Karpas-422 (cell line): ENCODE measurements at regions not wholly inside any gene's neighbourhood (a gene's known extent, or its start where the extent isn't known, plus 50 kb on each side); places are given as distances from the start of the nearest gene placed in this dataset.

ENCODE experiments used
- DNase-seq: peaks from one replicate; pipeline ENCODE4 v3.0.0-alpha.2; 2015
- H2AFZ ChIP-seq: fragments of 200-600 bp; sonication (generic); 2 replicates; pipeline ENCODE4 v1.6.1; 2014; ENCODE audit warnings: antibody characterized with exemption, low read length, mixed read lengths
- H3K27ac ChIP-seq: fragments of 200-600 bp; sonication (generic); 2 replicates; pipeline ENCODE4 v1.5.1; 2014; ENCODE audit warnings: mild to moderate bottlenecking, low read length, moderate library complexity
- H3K27me3 ChIP-seq: fragments of 200-600 bp; sonication (generic); 2 replicates; pipeline ENCODE4 v1.6.1; 2014; ENCODE audit warnings: low read length, mixed read lengths
- H3K36me3 ChIP-seq: fragments of 200-600 bp; sonication (generic); 2 replicates; pipeline ENCODE4 v1.6.1; 2014; ENCODE audit warnings: low read length, mixed read lengths; ENCODE audit not compliant: insufficient read depth
- H3K4me1 ChIP-seq: fragments of 200-600 bp; sonication (generic); 2 replicates; pipeline ENCODE4 v1.6.1; 2014; ENCODE audit warnings: mild to moderate bottlenecking, low read length, mixed read lengths
- H3K4me2 ChIP-seq: fragments of 200-600 bp; sonication (generic); 2 replicates; pipeline ENCODE4 v1.6.1; 2014; ENCODE audit warnings: low read length, low read depth, mild to moderate bottlenecking; ENCODE audit not compliant: poor library complexity, severe bottlenecking
- H3K4me3 ChIP-seq: fragments of 200-600 bp; sonication (generic); 2 replicates; pipeline ENCODE4 v1.5.1; 2014; ENCODE audit warnings: mild to moderate bottlenecking, antibody characterized with exemption, low read length, mixed read lengths
- H3K79me2 ChIP-seq: fragments of 200-600 bp; sonication (generic); 2 replicates; pipeline ENCODE4 v1.6.1; 2014; ENCODE audit warnings: mild to moderate bottlenecking, low read length, mixed read lengths
- H3K9ac ChIP-seq: fragments of 200-600 bp; sonication (generic); 2 replicates; pipeline ENCODE4 v1.6.0; 2014; ENCODE audit warnings: low read length
- H3K9me2 ChIP-seq: fragments of 200-600 bp; sonication (generic), shearing (Covaris generic); replicated peaks from 2 replicates; pipeline ENCODE4 v1.6.0; 2014; ENCODE audit warnings: mild to moderate bottlenecking, low read length, moderate library complexity; ENCODE audit not compliant: insufficient read depth
- H3K9me3 ChIP-seq: fragments of 300-700, 200-600 bp; sonication (generic); 2 replicates; pipeline ENCODE4 v1.6.1; 2014; ENCODE audit warnings: low read length, mixed read lengths
- H4K20me1 ChIP-seq: fragments of 200-600 bp; sonication (generic); 2 replicates; pipeline ENCODE4 v1.6.1; 2014; ENCODE audit warnings: mild to moderate bottlenecking, antibody characterized with exemption, low read length, low read depth; ENCODE audit not compliant: insufficient read depth

DNA sequence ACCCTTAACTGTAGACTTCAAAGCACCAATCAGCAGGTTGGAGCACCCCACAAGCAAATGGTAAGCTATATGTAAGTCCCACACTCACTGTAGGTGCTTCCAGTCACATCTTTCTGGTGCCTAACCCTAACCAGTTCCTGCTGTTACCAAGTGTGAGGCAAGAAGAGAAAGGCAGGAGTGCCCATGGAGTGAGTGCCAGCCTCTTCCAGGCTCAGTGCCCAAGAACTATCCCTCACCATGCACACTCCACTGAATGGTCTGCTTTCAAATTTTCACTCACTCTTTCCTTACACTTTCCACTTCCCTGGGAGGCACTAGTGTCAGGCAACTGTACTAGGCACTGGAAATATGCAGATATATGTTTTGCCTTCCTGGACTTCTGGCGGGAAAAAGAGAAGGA, 62.2 kb upstream of the ZDHHC17 start:
- no peak overlapping the region for H2AFZ ChIP-seq
- H3K27me3 ChIP-seq: no peaks in the 10 kb centered on the region
- H3K79me2 ChIP-seq: no peaks in the 10 kb centered on the region
- no peak overlapping the region for H3K4me2 ChIP-seq
- H3K9me2 ChIP-seq: no peaks in the 10 kb centered on the region
- no peaks in the 10 kb centered on the region for H3K36me3 ChIP-seq
- H3K4me3 ChIP-seq: no peak overlapping the region
- H3K9ac ChIP-seq: no peak overlapping the region
- H3K9me3 ChIP-seq: no peaks in the 10 kb centered on the region
- H3K4me1 ChIP-seq: peaks cover 4% of the 10 kb centered on the region
- no peak overlapping the region for H3K27ac ChIP-seq
- H4K20me1 ChIP-seq: no peaks in the 10 kb centered on the region
- DNase-seq: no peak

DNA sequence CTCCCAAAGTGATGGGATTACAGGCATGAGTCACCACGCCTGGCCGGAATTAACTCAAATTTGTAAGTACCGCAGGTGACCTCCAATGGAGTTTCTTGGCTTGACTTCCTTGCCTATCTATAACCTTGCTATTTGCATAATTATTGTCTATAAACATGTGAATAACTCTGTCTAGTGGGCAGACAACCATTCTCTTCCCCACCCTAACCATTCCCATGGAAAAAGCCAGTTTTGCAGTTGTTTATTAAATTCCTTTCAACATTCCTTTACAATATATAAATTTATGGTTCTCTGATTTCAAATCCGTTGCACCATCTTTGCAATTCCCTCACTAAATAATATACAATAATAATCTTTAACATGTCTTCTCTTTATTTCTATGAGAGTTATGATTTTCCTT, 61.0 kb upstream of the ZDHHC17 start:
- H3K36me3 ChIP-seq: no peaks in the 10 kb centered on the region
- no peaks in the 10 kb centered on the region for H3K27me3 ChIP-seq
- H3K4me2 ChIP-seq: no peak overlapping the region
- H3K9ac ChIP-seq: no peak overlapping the region
- no peaks in the 10 kb centered on the region for H3K79me2 ChIP-seq
- H4K20me1 ChIP-seq: no peaks in the 10 kb centered on the region
- H2AFZ ChIP-seq: no peak overlapping the region
- no peak overlapping the region for H3K27ac ChIP-seq
- H3K9me3 ChIP-seq: no peaks in the 10 kb centered on the region
- H3K4me1 ChIP-seq: peaks cover 4% of the 10 kb centered on the region
- DNase-seq: no peak
- H3K4me3 ChIP-seq: no peak overlapping the region
- H3K9me2 ChIP-seq: no peaks in the 10 kb centered on the region

DNA sequence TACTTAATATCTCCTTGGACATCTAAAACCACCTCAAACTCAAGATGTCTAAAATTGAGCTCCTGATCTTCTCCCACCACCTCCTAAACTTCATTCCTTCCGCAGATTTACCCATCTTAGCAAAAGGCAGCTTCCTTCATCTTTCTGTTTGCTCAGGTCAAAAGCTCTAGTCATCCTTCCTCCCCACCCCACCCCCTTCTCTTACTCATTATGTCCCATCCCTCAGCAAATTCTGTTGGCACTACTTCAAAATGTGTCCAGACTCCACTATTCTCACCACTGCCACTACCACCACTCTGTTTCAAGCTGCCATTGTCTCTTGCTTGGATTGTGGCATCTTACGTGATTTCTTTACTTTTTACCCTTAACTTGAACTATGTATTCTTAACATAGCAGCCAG, 59.2 kb upstream of the ZDHHC17 start:
- Histone ChIP-seq H3K9me2 (no peaks in the 10 kb centered on the region), H3K27ac (no peak overlapping the region), H3K27me3 (no peaks in the 10 kb centered on the region), H3K4me1 (peaks cover 4% of the 10 kb centered on the region), H3K79me2 (no peaks in the 10 kb centered on the region), H4K20me1 (no peaks in the 10 kb centered on the region), H3K9ac (no peak overlapping the region), H2AFZ (no peak overlapping the region; the same call in 1 of the 2 replicates), H3K36me3 (no peaks in the 10 kb centered on the region), H3K9me3 (no peaks in the 10 kb centered on the region), H3K4me3 (no peak overlapping the region), H3K4me2 (no peak overlapping the region)
- DNase-seq: no peak

- no peak overlapping the region for H3K4me3 ChIP-seq
- H3K27me3 ChIP-seq: no peaks in the 10 kb centered on the region
- no peak overlapping the region for H3K4me2 ChIP-seq
- peaks cover 4% of the 10 kb centered on the region for H3K4me1 ChIP-seq
- no peaks in the 10 kb centered on the region for H3K36me3 ChIP-seq
- no peak overlapping the region for H3K9ac ChIP-seq
- no peaks in the 10 kb centered on the region for H3K79me2 ChIP-seq
- no peaks in the 10 kb centered on the region for H3K9me3 ChIP-seq
- no peak overlapping the region for H3K27ac ChIP-seq
- DNase-seq: no peak
- H3K9me2 ChIP-seq: no peaks in the 10 kb centered on the region
- no peaks in the 10 kb centered on the region for H4K20me1 ChIP-seq
- no peak overlapping the region for H2AFZ ChIP-seq
Measured at GRCh38 chr12:76706101-76706500, 57.8 kb upstream of the ZDHHC17 start.

GRCh38 chr12:76706761-76707160, 57.2 kb upstream of the ZDHHC17 start:
- H3K27me3 ChIP-seq: no peaks in the 10 kb centered on the region
- peaks cover 4% of the 10 kb centered on the region for H3K4me1 ChIP-seq
- no peak overlapping the region for H3K4me2 ChIP-seq
- no peaks in the 10 kb centered on the region for H3K79me2 ChIP-seq
- H2AFZ ChIP-seq: no peak overlapping the region
- no peaks in the 10 kb centered on the region for H4K20me1 ChIP-seq
- H3K9ac ChIP-seq: no peak overlapping the region
- DNase-seq: no peak
- no peaks in the 10 kb centered on the region for H3K36me3 ChIP-seq
- no peaks in the 10 kb centered on the region for H3K9me3 ChIP-seq
- H3K9me2 ChIP-seq: no peaks in the 10 kb centered on the region
- H3K4me3 ChIP-seq: no peak overlapping the region
- H3K27ac ChIP-seq: no peak overlapping the region

- DNase-seq: no peak
- H3K9me3 ChIP-seq: no peaks in the 10 kb centered on the region
- no peaks in the 10 kb centered on the region for H3K9me2 ChIP-seq
- H3K27ac ChIP-seq: no peak overlapping the region
- H2AFZ ChIP-seq: no peak overlapping the region
- H3K4me1 ChIP-seq: peaks cover 4% of the 10 kb centered on the region
- H3K27me3 ChIP-seq: no peaks in the 10 kb centered on the region
- no peak overlapping the region for H3K4me3 ChIP-seq
- no peaks in the 10 kb centered on the region for H3K36me3 ChIP-seq
- H3K9ac ChIP-seq: no peak overlapping the region
- H3K79me2 ChIP-seq: no peaks in the 10 kb centered on the region
- H3K4me2 ChIP-seq: no peak overlapping the region
- no peaks in the 10 kb centered on the region for H4K20me1 ChIP-seq
Measured at GRCh38 chr12:76707772-76708171, 56.1 kb upstream of the ZDHHC17 start.

GRCh38 chr12:76708296-76708695, 55.6 kb upstream of the ZDHHC17 start:
- no peaks in the 10 kb centered on the region for H3K9me2 ChIP-seq
- H2AFZ ChIP-seq: no peak overlapping the region
- H3K27ac ChIP-seq: no peak overlapping the region
- no peak overlapping the region for H3K4me2 ChIP-seq
- no peak overlapping the region for H3K9ac ChIP-seq
- no peaks in the 10 kb centered on the region for H4K20me1 ChIP-seq
- H3K79me2 ChIP-seq: no peaks in the 10 kb centered on the region
- no peaks in the 10 kb centered on the region for H3K27me3 ChIP-seq
- DNase-seq: no peak
- H3K36me3 ChIP-seq: no peaks in the 10 kb centered on the region
- no peak overlapping the region for H3K4me3 ChIP-seq
- no peaks in the 10 kb centered on the region for H3K9me3 ChIP-seq
- H3K4me1 ChIP-seq: peaks cover 4% of the 10 kb centered on the region

- no peaks in the 10 kb centered on the region for H4K20me1 ChIP-seq
- no peaks in the 10 kb centered on the region for H3K36me3 ChIP-seq
- H2AFZ ChIP-seq: no peak overlapping the region
- H3K4me3 ChIP-seq: no peak overlapping the region
- H3K4me2 ChIP-seq: no peak overlapping the region
- no peaks in the 10 kb centered on the region for H3K79me2 ChIP-seq
- H3K27me3 ChIP-seq: no peaks in the 10 kb centered on the region
- no peak overlapping the region for H3K27ac ChIP-seq
- H3K9ac ChIP-seq: no peak overlapping the region
- no peaks in the 10 kb centered on the region for H3K4me1 ChIP-seq
- H3K9me2 ChIP-seq: no peaks in the 10 kb centered on the region
- no peaks in the 10 kb centered on the region for H3K9me3 ChIP-seq
- DNase-seq: no peak
Measured at GRCh38 chr12:76711241-76711640, 52.7 kb upstream of the ZDHHC17 start.

DNA sequence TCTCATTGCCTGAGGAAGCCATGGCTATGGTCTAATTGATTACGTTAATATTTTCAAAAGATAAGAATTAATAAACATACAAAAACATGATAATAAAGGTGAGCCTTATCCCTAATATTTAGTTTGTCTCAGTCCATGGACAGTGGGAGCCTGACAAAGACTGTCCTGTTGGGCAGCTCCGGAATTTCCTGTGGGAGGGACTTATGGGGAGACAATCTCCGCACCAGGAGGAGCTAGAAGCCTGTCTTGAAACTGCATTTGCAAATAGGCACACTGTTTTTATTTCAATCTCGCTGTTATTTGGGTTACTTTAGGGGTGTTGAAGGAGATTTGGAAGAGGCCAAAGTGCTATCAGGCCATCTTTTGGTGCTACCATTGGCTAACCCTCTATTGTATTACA, 50.8 kb upstream of the ZDHHC17 start:
- Histone ChIP-seq H3K4me1 (no peaks in the 10 kb centered on the region), H3K9me2 (no peaks in the 10 kb centered on the region), H3K4me3 (no peak overlapping the region), H4K20me1 (no peaks in the 10 kb centered on the region), H3K4me2 (no peak overlapping the region), H3K79me2 (no peaks in the 10 kb centered on the region), H3K9ac (no peak overlapping the region), H3K9me3 (no peaks in the 10 kb centered on the region), H3K27ac (no peak overlapping the region), H2AFZ (no peak overlapping the region), H3K27me3 (no peaks in the 10 kb centered on the region), H3K36me3 (no peaks in the 10 kb centered on the region)
- no peak for DNase-seq
